CD4-positive, alpha-beta T cell treated with Interleukin-2 at 100 ng/mL for 4 hours (primary cell): ENCODE measurements at regions not wholly inside any gene's neighbourhood (a gene's known extent, or its start where the extent isn't known, plus 50 kb on each side); places are given as distances from the start of the nearest gene placed in this dataset.

ENCODE experiments used
- DNase-seq: peaks from one replicate; pipeline ENCODE4 v3.0.0-alpha.2; 2020; ENCODE audit warnings: low spot score

DNA sequence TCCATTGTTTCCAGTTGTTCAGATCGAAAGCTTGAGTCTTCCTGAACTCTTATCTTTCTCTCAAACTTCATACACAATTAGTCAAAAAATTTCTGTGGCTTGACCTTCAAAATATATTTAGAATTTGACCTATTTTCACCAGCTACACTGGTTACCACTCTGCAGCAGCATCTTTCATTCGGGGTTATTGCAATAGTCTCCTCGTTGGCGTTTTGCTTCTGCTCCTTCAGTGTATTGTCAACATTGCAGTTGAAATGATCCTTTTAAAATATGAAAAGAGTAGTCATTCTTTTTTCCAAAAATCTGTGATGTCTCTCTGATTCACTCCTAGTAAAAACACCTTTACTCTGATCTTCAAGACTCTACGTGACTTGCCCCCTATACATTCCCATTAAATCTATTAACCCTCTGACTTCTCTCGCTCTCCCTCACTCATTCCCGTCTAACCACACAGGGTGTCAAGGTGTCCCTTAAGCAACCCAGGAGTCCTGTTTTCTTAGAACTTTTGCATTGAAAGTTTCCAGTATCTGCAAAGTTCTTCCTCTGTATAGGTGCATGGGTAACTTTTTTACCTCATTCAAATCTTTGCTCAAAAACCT, 480.2 kb upstream of the B3GALT2 start:
- DNase-seq, result no peak

DNA sequence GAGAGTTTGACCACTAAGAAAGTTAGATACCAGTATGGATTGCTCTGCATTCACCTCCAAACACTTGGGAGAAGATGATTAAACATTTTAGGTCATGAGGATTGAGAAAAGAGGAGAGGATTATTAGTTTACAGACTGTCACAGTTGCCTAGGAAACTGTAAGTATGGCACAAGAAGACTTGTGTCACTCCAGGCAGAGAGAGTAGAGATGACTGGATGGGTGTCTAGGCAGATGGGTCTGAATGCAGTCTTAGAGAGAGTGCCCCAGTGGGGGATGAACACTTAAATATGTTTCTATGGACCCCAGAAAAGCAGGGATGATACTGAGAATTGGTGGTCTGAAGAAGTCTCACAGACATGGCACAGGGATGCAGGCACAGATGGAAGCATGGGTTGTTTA, 477.6 kb upstream of the B3GALT2 start:
- no peak for DNase-seq

DNA sequence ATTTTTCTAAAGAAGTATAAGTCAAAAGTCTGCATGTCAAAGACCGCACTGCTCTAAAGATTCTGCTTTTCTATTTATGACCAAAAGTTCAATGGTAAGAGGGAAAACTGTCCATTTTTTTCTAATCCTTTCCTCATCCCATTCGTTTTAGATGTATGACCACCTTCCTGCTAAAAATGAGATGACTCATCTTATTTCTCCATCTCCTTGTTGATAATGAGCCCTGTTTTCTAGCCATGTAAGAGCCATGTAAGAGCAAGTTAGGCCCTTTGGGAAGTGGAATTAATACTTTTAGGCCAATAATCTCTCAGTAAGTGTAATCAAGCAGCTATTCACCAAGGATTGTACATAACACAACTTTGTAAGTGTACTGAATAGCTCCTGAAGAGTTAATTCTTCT, 475.6 kb upstream of the B3GALT2 start:
- DNase-seq, result no peak

DNA sequence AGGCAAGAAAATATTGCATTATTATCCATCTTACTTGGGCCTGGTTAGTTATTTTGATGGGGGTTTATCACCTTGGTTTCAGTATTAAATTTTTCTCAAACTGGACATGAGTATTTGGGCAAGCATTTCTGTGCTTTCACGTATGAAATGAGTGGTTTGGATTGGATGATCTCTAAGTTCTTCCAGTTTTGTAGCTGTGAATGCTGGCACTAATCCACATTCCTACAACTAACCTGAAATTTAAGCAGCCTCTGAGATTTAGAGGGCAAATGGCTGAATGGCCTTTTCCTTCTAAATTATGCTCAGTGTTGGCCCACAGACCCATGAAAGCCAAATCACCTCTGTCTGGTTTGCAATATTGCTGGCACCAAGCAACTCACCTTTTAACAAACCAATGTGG, 475.0 kb upstream of the B3GALT2 start:
- DNase-seq, result no peak

DNA sequence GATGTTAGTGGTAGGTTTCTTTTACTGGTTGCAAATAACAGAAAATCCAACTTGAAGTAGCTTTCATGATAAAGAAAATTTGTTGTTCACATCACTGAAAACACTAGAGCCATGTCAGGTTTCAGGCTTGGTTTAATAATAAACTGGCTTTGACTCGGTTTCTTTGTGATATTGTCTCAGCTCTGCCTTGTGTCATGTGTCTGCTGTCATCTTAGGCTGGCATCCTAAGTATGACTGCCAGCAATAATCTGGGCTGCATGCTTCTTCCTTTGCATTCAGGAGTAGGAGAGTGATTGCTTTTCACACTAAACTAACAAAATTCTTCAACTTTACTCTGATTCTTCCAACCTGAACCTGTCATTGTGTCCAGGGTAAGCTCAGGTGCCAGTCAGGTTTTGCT, 474.0 kb upstream of the B3GALT2 start:
- no peak for DNase-seq

DNA sequence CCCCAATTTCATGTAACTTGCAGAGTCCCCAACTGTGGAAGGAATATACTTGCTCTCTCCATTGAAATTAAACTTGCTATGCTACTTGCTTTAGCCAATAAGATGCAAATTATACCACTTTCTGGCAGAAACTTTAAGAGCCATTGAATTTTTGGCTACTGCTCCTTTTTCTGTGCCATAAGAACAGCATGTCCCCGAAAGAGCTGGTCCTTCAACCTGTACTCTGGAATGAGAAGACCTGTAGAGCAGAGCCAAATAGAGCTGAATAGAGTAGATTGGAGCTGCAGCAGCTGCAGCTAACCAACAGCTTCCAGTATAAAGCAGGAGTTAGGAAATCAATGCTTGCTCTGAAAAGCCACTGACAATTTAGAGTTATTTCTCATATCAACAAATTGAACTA, 472.3 kb upstream of the B3GALT2 start:
- no peak for DNase-seq

DNA sequence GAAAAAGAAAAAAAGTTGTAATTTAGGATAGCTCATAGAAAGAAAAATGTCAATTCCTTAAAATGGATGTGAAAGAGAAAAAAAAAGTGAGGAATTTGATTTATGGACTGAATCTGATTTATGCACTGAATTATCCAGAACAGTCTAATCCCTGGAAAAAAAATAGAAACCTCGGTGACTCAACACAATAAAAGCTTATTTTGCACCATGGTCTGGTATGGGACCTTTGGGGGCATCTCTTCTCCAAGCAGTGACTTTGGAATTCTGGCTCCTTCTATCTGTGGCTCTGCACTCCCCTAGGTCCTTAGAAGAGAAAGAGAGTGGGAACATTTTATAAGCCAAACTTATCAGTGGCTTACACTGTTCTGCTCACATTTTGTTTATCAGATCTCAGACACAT, 471.7 kb upstream of the B3GALT2 start:
- no peak for DNase-seq

DNA sequence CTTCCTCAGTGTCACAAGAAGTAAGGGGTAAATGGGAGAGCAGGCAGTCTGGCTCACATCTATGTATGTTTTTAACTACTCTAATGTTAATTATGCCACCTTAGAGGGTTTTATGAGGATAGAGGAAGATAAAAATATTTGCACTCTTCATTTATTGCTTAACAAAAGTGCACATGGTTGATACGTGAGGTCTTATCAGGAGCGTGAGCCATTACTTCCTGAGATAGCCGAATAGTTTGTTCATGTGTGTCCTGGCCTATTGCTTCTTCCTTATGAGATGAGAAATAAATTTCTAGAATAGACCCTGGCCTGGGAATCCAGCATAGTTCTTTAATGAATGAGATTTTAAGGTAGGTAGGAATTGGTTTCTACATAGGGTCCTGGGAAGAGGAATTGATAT, 471.1 kb upstream of the B3GALT2 start:
- DNase-seq, result no peak

DNA sequence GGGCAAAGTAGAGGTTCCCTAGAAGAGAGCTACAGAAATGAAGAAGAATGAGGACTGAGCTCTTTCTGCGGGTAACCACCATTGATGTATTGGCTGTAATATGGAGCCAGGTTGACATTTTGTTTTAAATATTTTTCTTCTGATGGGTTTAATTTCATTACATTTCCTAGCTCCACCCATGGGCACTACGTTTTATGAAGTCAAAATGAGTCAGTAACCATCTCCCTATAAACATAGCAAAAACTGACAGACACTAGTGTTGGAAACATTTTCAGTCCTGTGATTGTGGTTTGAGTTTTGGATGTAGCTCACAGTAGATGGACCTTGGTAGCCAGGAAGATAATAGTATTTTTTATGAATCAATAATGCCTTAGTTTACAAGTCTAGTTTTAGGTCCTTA, 470.4 kb upstream of the B3GALT2 start:
- DNase-seq, result no peak

DNA sequence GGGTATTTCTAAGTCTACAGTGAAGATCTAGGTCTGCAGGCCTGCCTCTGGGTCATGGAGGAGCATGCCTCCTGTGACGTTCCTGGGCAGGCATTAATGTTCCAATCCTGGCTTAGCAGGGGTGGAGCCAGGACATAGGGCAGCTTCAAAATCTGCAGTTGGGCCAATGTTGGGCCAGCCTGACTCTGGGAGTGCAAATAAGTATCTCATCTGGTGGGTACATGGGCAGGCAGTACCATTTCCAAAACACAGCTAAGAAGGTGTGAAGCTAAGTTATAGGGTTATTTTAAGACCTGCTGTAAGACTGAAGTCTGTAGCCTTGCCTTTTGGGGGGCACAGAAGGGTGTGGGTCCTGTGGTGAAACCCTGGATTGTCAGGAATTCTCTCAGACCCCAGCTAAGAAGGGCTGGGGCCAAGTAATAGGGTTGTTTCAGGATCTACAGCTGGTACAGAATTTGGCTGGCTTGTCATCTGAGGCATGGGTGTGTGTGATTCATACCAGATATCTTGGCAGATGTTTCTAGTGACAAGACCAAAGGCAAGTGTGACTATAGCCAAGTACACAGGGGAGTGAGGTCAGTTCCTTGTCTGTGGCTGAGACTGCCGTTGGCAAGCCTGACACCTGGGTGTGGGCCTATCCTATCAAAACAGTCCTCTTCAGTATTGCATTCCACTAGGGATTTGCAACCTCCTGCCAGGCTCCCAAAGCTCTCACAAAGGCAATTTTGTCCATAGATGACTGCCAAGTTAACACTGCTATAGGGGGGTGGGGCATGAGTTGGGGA, 468.7 kb upstream of the B3GALT2 start:
- DNase-seq, result no peak

DNA sequence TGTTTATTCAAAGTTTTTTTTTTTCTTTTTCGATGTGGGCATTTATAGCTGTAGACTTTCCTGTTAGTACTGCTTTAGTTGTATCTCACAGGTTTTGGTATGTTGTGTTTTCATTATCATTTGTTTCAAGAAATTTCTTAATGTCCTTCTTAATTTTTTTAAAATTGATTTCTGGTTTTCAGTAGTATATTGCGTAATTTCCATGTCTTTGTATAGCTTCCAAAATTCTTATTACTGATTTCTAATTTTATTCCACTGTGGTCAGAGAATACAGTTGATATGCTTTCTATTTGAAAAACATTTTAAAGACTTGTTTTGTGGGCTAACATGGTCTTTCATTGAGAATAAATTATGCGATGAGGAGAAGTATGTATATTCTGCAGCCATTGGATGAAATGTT, 463.2 kb upstream of the B3GALT2 start:
- no peak for DNase-seq

DNA sequence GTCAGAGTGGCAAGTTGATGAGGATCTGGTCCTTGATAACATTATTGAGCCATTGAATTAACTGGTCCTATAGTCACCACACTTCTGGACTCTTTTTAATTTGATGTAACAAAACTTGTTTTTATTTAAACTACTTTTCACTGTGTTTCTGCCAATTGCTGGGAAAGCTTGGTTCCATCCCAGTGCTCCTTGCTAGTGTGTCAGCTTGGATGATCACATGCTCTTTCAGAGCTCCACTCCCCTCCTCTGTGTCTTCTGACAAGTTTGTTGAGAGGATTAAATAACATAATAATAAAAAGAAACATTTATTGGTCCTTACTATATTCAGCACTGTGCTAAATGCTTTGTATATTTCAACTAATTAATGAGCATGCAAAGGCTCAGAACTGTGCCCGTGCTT, 448.5 kb upstream of the B3GALT2 start:
- DNase-seq, result no peak

DNA sequence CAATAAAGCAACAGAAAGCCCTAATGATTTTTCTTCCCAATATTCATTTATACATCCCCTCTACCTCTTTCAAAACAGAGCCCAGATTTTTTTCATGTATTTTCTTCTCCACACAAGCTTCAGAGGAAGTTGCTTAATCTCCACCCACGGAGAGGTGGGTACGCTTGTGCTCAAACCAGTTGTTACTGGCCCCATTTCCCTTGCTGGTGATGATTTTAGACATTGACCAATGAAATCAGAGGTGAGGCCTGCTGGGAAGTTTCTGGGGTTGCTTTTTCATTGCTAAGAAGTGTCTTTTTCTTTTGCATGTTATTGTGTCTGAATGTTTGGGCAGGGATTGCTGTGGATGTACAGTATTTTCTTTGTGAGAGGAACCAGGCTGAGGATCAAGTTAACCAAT, 448.1 kb upstream of the B3GALT2 start:
- DNase-seq, result peak; percentile 15

DNA sequence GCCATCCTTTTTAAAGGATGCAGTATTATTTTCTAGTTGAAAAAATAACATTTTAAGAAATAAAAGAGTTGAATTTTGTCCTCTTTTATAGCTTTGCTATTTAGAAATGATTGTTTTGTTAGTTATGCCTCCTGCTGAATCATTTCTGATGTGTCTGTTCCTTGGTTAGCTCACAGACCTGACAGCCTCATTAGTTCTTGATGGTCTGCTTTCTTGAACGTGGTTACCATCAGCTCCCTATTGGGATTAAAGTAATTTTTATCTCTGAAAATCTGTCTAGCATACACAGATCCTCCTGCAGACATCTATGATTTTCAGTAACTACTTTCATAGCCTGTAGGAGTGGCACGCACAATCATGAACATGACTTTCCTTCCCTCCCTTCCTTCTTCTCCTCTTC, 447.6 kb upstream of the B3GALT2 start:
- DNase-seq, result no peak

DNA sequence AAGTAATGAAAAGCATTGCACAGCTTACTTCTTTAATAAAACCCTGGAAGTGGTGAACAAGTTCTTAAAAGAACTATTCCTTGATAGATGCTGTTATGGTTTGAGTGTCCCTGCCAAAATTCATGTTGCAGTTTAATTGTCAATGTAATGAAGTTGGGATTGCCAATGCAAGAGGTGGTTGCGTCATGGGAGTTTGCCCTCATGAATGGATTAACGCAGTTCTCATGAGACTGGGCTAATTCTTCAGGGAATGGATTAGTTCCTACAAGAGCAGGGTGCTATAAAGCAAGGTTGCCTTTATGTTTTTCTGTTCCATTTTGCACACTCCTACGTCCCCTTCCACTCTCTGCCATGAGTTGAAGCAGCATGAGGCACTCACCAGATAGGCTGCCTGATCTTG, 446.7 kb upstream of the B3GALT2 start:
- no peak for DNase-seq

DNA sequence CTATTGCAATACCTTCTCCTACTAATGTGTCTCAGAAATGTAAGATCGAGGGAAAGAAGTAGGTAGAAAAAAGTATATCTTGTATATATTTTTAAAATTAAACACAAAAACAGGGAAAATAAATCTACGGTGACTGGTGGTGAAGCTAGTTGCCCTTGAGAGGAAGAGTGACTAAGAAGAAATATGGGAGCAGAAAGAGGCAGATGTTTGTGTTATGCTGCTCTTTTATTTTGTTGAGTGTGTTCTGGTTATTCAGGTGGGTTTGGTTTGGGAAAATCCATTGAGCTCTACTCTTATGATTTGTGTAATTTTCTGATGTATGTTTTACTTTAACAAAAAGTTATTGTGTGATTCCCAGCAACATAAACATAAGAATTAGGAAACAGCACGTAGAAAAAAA, 444.9 kb upstream of the B3GALT2 start:
- no peak for DNase-seq

DNA sequence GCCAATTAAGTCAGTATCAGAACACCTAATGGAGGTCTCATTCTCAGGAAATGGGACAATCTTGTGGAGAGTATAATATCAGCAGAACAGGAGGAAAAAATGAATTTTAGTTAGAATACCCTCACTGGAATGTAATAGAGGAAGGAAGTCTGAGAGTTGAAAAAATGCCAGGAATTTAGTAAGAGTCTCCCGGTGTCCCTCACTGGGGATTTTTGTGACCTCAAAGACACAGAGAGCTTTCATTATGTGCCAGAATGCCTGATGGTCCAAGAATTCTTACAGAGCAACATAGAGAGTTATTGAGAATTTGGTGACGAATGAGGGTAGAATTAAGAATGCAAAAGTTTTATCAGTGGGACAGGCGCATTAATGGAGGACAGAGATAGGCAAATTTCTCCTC, 443.5 kb upstream of the B3GALT2 start:
- no peak for DNase-seq

DNA sequence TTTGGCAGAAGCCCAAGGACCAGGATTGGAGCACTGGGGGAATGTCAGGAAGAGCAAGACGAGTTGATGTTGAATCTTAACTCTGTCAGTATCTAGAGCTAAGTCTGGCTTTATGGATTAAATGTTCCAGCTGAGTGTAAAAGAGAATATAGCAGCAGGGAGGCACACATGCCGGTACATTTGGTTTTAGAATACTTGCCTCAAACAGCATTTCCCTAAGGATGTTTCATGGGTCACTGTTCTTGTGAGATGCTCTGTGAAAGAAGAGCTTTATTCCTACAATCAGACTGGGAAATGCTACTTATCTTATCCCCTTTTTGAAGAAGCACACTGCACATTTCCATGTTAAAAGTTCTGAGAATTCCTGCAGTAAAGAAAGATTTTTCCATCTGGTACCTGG, 440.3 kb upstream of the B3GALT2 start:
- DNase-seq, result no peak

DNA sequence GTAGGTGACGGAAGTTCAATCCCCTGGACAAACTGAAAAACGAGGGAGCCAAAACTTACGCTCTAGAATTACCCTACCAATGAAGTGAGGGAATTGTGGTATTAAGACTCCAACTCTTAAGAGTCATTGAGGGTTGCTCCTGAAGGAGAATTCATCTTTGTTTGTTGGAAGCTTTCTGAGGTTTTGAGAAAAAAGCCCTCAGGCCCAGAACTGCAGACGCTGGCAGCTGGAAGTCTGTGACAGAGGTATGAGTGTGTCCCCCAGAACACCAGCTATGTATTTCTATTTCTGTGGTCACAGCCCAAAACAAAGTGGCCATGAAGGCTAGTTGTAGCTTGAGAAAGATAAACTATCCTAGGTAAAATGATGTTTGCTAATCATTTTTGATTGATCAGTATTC, 438.8 kb upstream of the B3GALT2 start:
- no peak for DNase-seq

DNA sequence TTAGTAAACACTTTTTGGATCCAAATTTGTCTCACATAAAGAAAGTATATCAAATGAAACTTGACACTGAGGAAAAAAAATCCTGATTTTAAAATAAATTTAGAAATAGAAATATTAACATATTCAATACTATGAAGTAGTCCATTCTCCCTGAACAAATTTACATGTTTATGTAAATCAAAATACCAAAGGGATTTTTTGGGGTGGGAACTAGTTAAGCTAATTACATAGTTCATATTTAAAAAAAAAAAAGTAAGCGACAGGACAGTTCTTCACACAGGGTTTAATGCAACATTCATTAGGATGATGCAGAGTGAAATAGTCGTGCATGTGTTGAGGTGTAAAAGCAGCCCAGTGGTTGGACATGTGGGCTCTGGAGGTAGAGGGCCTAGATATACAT, 433.5 kb upstream of the B3GALT2 start:
- no peak for DNase-seq

DNA sequence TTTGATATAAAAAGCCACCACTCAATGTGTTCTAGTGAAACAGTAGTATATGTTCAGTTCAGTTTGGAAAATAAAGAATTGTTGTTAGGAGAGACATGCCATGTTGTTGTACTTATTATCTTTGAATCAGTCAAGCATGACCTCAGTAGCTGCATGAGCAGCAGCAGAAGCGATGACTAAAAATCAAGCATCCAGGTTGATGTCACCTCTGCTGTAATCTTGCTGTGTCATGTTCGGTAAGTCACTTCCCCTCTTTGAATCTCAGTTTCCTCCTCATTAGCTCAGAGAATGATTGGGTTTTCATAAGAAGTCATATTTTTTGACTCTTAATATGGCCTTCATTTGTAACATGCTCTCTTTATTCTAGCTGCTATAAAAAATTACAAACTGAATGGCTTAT, 428.4 kb upstream of the B3GALT2 start:
- peak; percentile 18 for DNase-seq

DNA sequence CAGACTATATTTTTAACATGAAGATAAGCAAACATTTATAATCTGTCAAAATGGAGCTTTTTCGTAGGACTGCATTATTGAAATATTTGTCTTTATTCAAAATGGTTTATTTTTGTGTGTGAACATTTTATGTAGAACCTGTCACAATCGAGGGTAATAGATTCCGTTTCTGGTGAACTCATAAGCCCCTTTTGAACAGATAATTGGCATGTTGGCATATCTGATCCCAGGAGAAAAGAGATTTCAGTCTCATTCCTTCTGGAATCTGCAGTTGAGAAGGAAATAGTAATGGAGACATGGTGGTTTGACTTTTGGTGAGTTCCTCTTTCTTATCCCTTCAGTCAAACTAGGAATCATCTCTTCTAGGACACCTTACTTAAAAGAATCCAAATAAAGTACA, 427.9 kb upstream of the B3GALT2 start:
- DNase-seq, result no peak

DNA sequence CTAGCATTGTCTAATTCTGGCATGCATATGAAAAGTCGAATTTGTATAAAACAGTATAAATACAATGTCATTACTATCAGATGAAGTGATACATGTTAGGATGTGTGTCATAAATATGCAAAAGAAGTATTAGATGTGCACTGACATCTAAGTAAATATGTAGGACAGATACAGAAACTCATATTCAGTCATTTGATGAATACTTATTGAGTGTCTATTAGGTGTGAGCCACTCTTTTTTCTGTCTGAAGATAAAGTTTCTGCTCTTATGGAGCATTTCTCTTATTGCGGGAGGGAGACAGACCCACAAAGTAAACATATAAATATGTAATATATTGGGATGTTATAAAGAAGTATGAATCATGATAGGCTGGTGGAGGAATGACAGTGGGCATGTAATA, 426.6 kb upstream of the B3GALT2 start:
- DNase-seq, result no peak

DNA sequence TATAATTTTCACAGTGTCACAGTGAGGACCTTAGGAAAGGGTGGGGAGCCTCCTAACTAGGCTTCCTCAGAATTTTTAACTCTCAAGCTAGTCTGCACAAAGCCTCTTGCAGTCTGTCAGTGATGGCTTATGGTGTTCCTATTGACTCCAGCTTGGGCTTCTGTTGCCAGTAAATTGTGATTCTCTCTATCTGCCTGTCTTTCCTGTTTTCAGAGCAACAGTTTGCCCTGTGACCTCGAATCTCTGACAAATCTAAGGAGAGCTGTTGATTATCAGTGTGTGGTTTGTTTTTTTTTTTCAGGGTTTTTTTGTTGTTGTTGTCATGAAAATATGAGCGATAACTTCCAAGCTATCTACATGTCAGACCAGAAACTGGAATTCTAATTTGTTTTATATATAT, 423.2 kb upstream of the B3GALT2 start:
- peak; percentile 7 for DNase-seq
